ENCODE measurements at regions not wholly inside any gene's neighbourhood (a gene's known extent, or its start where the extent isn't known, plus 50 kb on each side); places are given as distances from the start of the nearest gene placed in this dataset.

- TF ChIP-seq REPIN1 (tag by site-specific recombination; IDR thresholded peaks at IDR 0.05; ENCODE audit: low read depth): no peak
- TF ChIP-seq, protein P1, sequence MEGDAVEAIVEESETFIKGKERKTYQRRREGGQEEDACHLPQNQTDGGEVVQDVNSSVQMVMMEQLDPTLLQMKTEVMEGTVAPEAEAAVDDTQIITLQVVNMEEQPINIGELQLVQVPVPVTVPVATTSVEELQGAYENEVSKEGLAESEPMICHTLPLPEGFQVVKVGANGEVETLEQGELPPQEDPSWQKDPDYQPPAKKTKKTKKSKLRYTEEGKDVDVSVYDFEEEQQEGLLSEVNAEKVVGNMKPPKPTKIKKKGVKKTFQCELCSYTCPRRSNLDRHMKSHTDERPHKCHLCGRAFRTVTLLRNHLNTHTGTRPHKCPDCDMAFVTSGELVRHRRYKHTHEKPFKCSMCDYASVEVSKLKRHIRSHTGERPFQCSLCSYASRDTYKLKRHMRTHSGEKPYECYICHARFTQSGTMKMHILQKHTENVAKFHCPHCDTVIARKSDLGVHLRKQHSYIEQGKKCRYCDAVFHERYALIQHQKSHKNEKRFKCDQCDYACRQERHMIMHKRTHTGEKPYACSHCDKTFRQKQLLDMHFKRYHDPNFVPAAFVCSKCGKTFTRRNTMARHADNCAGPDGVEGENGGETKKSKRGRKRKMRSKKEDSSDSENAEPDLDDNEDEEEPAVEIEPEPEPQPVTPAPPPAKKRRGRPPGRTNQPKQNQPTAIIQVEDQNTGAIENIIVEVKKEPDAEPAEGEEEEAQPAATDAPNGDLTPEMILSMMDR (tag by site-specific recombination; IDR thresholded peaks at IDR 0.05): no peak
- no peak for TF ChIP-seq ZNF248 (tag by site-specific recombination; IDR thresholded peaks at IDR 0.05)
- TF ChIP-seq PRDM1 (tag by site-specific recombination; IDR thresholded peaks at IDR 0.05): no peak
- no peak for TF ChIP-seq TCF7L2 (IDR thresholded peaks at IDR 0.05; ENCODE audit: borderline replicate concordance, low read depth, low read length)
Measured at GRCh38 chr13:30121666-30122065, 185.7 kb downstream of the KATNAL1 start.
